MV-4-11 (cell line): ENCODE measurements at regions not wholly inside any gene's neighbourhood (a gene's known extent, or its start where the extent isn't known, plus 50 kb on each side); places are given as distances from the start of the nearest gene placed in this dataset.
"Not testable (repeated sequence)": the region's sequence is repeated elsewhere in the genome, so short reads cannot be mapped to it uniquely, and the experiment has no call there.

ENCODE experiments used
- DNase-seq: peaks from one replicate; lab custom pipeline; 2025; lab: John Stamatoyannopoulos, UW

- DNase-seq: no peak
These were observed 906.7 kb downstream of the GRID1 start for GRCh38 chr10:85459906-85460305.

- DNase-seq: no peak
These were observed 902.3 kb downstream of the GRID1 start for GRCh38 chr10:85464336-85464735.

GRCh38 chr10:85477979-85478378 lies 888.6 kb downstream of the GRID1 start:
- no peak for DNase-seq

GRCh38 chr10:85490431-85490830 lies 876.2 kb downstream of the GRID1 start:
- no peak for DNase-seq

- no peak for DNase-seq
These were observed 874.9 kb downstream of the GRID1 start for GRCh38 chr10:85491652-85492051.

- no peak for DNase-seq
These were observed 873.9 kb downstream of the GRID1 start for GRCh38 chr10:85492684-85493083.

GRCh38 chr10:85493703-85494102 lies 872.9 kb downstream of the GRID1 start:
- no peak for DNase-seq

- DNase-seq: not testable (repeated sequence)
These were observed 862.0 kb downstream of the GRID1 start for GRCh38 chr10:85504641-85505040.

GRCh38 chr10:85508159-85508558 lies 858.4 kb downstream of the GRID1 start:
- DNase-seq: no peak

- no peak for DNase-seq
These were observed 855.9 kb downstream of the GRID1 start for GRCh38 chr10:85510682-85511081.

GRCh38 chr10:85513436-85513835 lies 853.2 kb downstream of the GRID1 start:
- no peak for DNase-seq

- DNase-seq: no peak
These were observed 851.3 kb downstream of the GRID1 start for GRCh38 chr10:85515316-85515715.

GRCh38 chr10:85524001-85524666 lies 842.5 kb downstream of the GRID1 start:
- no peak for DNase-seq

- DNase-seq: no peak
These were observed 838.8 kb downstream of the GRID1 start for GRCh38 chr10:85527616-85528317.

- DNase-seq: no peak
These were observed 838.3 kb downstream of the GRID1 start for GRCh38 chr10:85528318-85528652.

GRCh38 chr10:85531706-85532105 lies 834.9 kb downstream of the GRID1 start:
- no peak for DNase-seq

- no peak for DNase-seq
These were observed 833.8 kb downstream of the GRID1 start for GRCh38 chr10:85532773-85533172.

GRCh38 chr10:85535926-85536325 lies 830.7 kb downstream of the GRID1 start:
- no peak for DNase-seq

GRCh38 chr10:85537561-85537960 lies 829.0 kb downstream of the GRID1 start:
- DNase-seq: no peak

- no peak for DNase-seq
These were observed 828.0 kb downstream of the GRID1 start for GRCh38 chr10:85538601-85539000.

GRCh38 chr10:85542152-85542551 lies 824.4 kb downstream of the GRID1 start:
- no peak for DNase-seq

- DNase-seq: no peak
These were observed 823.5 kb downstream of the GRID1 start for GRCh38 chr10:85542936-85543730.

GRCh38 chr10:85544956-85545355 lies 821.6 kb downstream of the GRID1 start:
- DNase-seq: no peak
